Loucy (cell line): ENCODE measurements at regions not wholly inside any gene's neighbourhood (a gene's known extent, or its start where the extent isn't known, plus 50 kb on each side); places are given as distances from the start of the nearest gene placed in this dataset.

Source experiments
- CTCF ChIP-seq: fragments of 200-600 bp; sonication (generic); conservative IDR thresholded peaks from 2 replicates; pipeline ENCODE4 v1.5.1; 2014; ENCODE audit warnings: mild to moderate bottlenecking, antibody characterized with exemption, low read length
- EZH2phosphoT487 ChIP-seq: fragments of 200-600 bp; IDR thresholded peaks from 2 replicates; pipeline ENCODE4 v1.6.1; 2018; ENCODE audit warnings: antibody characterized with exemption, mild to moderate bottlenecking, moderate library complexity, borderline replicate concordance

- TF ChIP-seq CTCF, result no peak
- no peak for TF ChIP-seq EZH2phosphoT487
These were observed 63.1 kb upstream of the PTPRT start for GRCh38 chr20:43252761-43253160.
